ENCODE measurements at regions not wholly inside any gene's neighbourhood (a gene's known extent, or its start where the extent isn't known, plus 50 kb on each side); places are given as distances from the start of the nearest gene placed in this dataset.

DNA sequence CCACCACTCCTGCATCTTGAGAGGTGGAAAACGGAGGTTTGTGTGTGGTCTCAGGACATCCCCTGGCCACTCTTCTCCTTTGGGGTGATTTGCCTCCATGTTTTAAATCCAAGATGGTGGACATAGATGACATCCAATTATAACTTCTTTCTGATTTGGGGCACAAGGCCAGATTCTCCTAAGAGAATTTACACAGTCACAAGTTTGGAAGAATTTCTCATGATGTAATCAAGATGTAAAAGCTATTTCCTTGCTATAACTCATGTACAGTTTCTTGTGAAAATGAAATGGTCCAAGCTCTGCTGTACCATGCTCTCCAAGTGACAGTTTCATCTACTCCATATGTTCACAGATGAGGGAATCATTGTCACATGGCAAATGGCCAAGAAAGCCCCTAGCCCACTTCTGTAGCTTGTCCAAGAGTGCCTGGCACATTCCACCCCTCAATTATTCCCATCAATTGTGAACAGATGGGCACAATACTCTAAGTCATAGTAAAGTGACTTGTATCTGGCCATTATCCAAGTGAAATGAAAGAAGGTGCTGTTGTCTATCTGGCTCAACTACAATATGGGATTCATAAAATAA, 134.6 kb upstream of the ROPN1 start:
- Histone ChIP-seq H3K9me3 (no peaks in the 10 kb centered on the region), H3K27me3 (replicated peaks; ENCODE audit: control insufficient read depth, insufficient read depth, low read length) (no peaks in the 10 kb centered on the region), H3K36me3 (ENCODE audit: control insufficient read depth, insufficient read depth, low read length) (no peaks in the 10 kb centered on the region), H3K4me3 (ENCODE audit: low read depth, low read length) (no peak overlapping the region), H3K4me1 (no peaks in the 10 kb centered on the region)
- no peaks in the 10 kb centered on the region for H3K9me3 Mint-ChIP-seq (ENCODE audit: unreplicated experiment)
- TF ChIP-seq, protein P1, sequence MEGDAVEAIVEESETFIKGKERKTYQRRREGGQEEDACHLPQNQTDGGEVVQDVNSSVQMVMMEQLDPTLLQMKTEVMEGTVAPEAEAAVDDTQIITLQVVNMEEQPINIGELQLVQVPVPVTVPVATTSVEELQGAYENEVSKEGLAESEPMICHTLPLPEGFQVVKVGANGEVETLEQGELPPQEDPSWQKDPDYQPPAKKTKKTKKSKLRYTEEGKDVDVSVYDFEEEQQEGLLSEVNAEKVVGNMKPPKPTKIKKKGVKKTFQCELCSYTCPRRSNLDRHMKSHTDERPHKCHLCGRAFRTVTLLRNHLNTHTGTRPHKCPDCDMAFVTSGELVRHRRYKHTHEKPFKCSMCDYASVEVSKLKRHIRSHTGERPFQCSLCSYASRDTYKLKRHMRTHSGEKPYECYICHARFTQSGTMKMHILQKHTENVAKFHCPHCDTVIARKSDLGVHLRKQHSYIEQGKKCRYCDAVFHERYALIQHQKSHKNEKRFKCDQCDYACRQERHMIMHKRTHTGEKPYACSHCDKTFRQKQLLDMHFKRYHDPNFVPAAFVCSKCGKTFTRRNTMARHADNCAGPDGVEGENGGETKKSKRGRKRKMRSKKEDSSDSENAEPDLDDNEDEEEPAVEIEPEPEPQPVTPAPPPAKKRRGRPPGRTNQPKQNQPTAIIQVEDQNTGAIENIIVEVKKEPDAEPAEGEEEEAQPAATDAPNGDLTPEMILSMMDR (IDR thresholded peaks at IDR 0.05; ENCODE audit: insufficient read depth in 1 of 2, low read depth in 1 of 2, low read length in 1 of 2, severe bottlenecking in 1 of 2, unreplicated experiment in 1 of 2), result no peak
- peaks cover 18% of the 10 kb centered on the region for H3K27me3 Mint-ChIP-seq (ENCODE audit: insufficient read depth, unreplicated experiment)
- no TSS peak for BruUV-seq (replicated peaks)
- intact Hi-C loops (cut with micrococcal nuclease; ENCODE audit: unreplicated experiment), result no loop called here
- H3K4me3 Mint-ChIP-seq (ENCODE audit: unreplicated experiment), result no peak overlapping the region
- ChIA-PET POLR2A (no interaction called here), CTCF (no interaction called here)
- no peaks in the 10 kb centered on the region for H3K36me3 Mint-ChIP-seq (ENCODE audit: insufficient read depth, unreplicated experiment)
- H3K4me1 Mint-ChIP-seq (ENCODE audit: low read depth, unreplicated experiment), result no peaks in the 10 kb centered on the region
- no peak overlapping the region for H3K27ac Mint-ChIP-seq (ENCODE audit: unreplicated experiment)
- no peak for DNase-seq

DNA sequence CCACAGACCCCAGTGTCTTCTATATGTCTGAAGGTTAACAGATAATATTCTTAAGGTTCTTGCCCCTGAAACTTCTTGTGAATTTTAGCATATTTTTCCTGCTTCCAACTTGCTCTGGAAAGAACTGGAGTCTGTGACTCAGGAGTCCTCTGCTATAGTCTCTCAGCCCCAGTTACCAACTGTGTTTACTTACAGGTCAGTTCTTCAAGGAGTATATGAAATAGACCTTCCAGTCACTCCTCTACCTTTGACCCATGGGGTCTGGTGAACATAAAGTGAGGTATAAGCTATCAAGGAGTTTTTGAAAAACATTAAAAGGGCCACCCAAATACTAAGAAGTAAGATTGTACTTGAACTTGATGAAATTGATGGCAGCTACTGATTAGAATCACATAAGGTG, 139.2 kb upstream of the ROPN1 start:
- Mint-ChIP-seq H3K4me1 (ENCODE audit: low read depth, unreplicated experiment) (no peaks in the 10 kb centered on the region), H3K4me3 (ENCODE audit: unreplicated experiment) (no peak overlapping the region), H3K9me3 (ENCODE audit: unreplicated experiment) (no peaks in the 10 kb centered on the region), H3K36me3 (ENCODE audit: insufficient read depth, unreplicated experiment) (no peaks in the 10 kb centered on the region), H3K27me3 (ENCODE audit: insufficient read depth, unreplicated experiment) (peaks cover 11% of the 10 kb centered on the region), H3K27ac (ENCODE audit: unreplicated experiment) (no peak overlapping the region)
- Histone ChIP-seq H3K36me3 (ENCODE audit: control insufficient read depth, insufficient read depth, low read length) (no peaks in the 10 kb centered on the region), H3K9me3 (no peaks in the 10 kb centered on the region; the same call in 1 of the 2 replicates), H3K27me3 (replicated peaks; ENCODE audit: control insufficient read depth, insufficient read depth, low read length) (no peaks in the 10 kb centered on the region), H3K4me3 (ENCODE audit: low read depth, low read length) (no peak overlapping the region), H3K4me1 (no peaks in the 10 kb centered on the region)
- CTCF ChIA-PET, result no interaction called here
- intact Hi-C loops (cut with micrococcal nuclease; ENCODE audit: unreplicated experiment), result no loop called here
- DNase-seq, result no peak
- POLR2A ChIA-PET, result no interaction called here
- no TSS peak for BruUV-seq (replicated peaks)
- TF ChIP-seq, protein P1 (IDR thresholded peaks at IDR 0.05; ENCODE audit: insufficient read depth in 1 of 2, low read depth in 1 of 2, low read length in 1 of 2, severe bottlenecking in 1 of 2, unreplicated experiment in 1 of 2), result no peak

DNA sequence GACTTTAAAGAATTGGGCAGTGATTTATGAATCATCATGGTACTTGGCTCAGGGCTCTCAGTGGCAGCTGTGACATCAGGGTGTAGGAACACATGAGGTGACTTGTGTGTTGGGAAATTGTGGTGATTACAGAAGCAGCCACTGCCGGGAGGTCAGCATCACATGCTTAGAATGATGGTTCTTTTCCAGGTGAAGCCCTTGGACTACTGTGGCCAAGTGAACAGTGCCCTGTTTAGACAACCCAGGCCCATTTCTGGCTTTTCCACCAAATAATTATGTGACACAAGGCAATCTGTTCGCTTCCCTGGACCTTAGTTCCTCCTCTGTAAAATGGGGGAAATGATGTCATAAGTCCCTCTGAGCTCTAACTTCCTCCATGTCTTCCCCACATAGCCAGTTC, 139.7 kb upstream of the ROPN1 start:
- H3K4me1 Mint-ChIP-seq (ENCODE audit: low read depth, unreplicated experiment), result no peaks in the 10 kb centered on the region
- TF ChIP-seq, protein P1 (IDR thresholded peaks at IDR 0.05; ENCODE audit: insufficient read depth in 1 of 2, low read depth in 1 of 2, low read length in 1 of 2, severe bottlenecking in 1 of 2, unreplicated experiment in 1 of 2), result no peak
- H3K9me3 Mint-ChIP-seq (ENCODE audit: unreplicated experiment), result no peaks in the 10 kb centered on the region
- H3K4me3 Mint-ChIP-seq (ENCODE audit: unreplicated experiment), result no peak overlapping the region
- DNase-seq, result no peak
- no peaks in the 10 kb centered on the region for H3K36me3 ChIP-seq (ENCODE audit: control insufficient read depth, insufficient read depth, low read length)
- intact Hi-C loops (cut with micrococcal nuclease; ENCODE audit: unreplicated experiment), result no loop called here
- no peaks in the 10 kb centered on the region; the same call in 1 of the 2 replicates for H3K9me3 ChIP-seq
- no peaks in the 10 kb centered on the region for H3K4me1 ChIP-seq
- no peaks in the 10 kb centered on the region for H3K36me3 Mint-ChIP-seq (ENCODE audit: insufficient read depth, unreplicated experiment)
- H3K4me3 ChIP-seq (ENCODE audit: low read depth, low read length), result no peak overlapping the region
- ChIA-PET CTCF (no interaction called here), POLR2A (no interaction called here)
- no peaks in the 10 kb centered on the region for H3K27me3 ChIP-seq (replicated peaks; ENCODE audit: control insufficient read depth, insufficient read depth, low read length)
- no peak overlapping the region for H3K27ac Mint-ChIP-seq (ENCODE audit: unreplicated experiment)
- peaks cover 12% of the 10 kb centered on the region for H3K27me3 Mint-ChIP-seq (ENCODE audit: insufficient read depth, unreplicated experiment)
- no TSS peak for BruUV-seq (replicated peaks)
